NCI-H748 treated with DMSO at 0.1 percent for 48 hours (cell line): ENCODE measurements at regions not wholly inside any gene's neighbourhood (a gene's known extent, or its start where the extent isn't known, plus 50 kb on each side); places are given as distances from the start of the nearest gene placed in this dataset.
A peak's percentile ranks its signal among the peaks of the same experiment; 100 is the strongest.

ENCODE experiments used
- DNase-seq: peaks from one replicate; lab custom pipeline; 2025; lab: John Stamatoyannopoulos, UW

DNA sequence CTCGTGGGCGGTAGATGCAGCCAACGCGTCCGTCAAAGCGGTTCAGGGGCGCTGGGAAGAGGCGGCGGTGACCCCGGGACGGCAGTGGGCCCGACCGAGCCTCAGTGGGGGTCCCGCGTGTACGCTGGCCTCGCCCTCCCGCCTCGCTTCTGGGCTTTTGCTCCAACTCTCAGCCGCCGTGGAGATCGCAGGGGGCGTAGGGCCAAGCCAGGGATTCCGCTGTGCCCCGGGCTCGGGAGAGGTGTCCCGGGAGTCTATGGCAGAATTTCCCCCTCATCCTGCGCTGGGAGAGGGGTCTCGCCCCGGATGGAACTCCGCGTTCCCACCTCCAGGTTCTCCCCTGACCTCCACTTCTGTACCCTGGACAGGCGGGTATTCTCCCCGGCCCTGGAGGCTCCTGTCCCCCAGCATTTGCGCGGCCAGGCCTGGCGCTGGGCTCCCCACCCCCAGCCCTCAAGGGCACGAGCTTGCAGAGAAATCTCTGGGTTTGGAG lies 131.9 kb downstream of the MRPL36 start:
- DNase-seq = no peak

DNA sequence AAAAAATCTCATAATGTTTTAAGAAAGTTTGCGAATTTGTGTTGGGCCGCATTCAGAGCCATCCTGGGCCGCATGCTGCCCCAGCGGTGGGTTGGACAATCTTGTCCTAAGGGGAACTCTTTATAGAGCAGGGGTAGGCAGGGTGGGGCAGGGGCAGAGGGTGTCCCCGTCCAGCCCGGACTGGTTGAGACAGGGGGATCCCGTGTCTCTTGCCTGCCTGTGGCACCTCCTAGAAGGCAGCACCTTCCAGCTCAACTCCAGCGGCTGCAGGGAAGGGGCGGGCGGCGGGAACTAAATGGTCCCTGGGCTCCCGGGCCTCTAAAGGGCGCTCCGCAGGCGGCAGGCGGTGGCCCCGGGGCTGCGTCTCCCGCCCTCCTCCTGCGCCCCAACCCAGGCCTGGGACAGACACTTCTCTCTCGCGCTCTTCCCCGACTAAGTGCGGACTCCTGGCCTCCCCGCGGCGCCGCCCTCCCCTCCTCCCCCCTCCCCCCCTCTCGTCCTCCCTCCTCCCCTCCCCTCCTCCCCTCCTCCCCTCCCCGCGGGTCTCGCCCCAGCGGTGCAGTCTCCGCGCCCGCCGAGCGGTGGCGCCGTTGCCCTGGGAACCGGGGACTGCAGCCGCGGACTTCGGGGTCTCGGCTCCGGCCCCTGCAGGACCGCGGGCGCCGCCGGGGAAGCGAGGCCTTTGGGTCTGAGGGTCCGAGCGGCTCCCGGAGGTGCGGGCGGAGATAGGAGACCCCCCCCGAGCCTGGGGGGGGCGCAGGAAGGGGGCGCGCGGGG lies 132.6 kb downstream of the MRPL36 start:
- peak; percentile 79 for DNase-seq

DNA sequence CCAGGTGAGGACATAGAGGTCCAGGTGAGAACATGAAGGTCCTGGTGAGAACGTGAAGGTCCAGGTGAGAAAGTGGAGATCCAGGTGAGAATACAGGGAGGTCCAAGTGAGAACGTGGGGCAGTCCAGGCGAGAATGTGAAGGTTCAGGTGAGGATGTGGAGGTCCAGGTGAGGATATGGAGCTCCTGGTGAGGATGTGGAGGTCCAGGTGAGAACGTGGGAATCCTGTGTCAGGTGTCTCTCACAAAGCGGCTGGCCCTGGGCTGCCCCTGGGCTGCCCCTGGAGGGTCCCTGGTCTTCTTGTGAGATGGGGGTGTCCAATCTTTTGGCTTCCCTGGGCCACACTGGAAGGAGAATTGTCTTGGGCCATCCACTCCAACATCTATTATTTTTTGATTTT lies 133.4 kb downstream of the MRPL36 start:
- DNase-seq = no peak

DNA sequence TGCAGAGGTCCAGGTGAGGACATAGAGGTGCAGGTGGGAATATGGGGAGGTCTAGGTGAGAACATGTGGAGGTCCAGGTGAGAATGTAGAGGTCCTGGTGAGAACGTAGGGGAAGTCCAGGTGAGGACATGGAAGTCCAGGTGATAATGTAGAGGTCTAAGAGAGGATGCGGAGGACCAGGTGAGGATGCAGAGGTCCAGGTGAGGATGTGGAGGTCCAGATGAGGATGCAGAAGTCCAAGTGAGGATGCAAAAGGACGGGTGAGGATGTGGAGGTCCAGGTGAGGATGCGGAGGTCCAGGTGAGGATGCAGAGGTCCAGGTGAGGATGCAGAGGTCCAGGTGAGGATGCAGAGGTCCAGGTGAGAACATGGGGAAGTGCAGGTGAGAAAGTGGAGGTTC lies 133.8 kb downstream of the MRPL36 start:
- DNase-seq = no peak

DNA sequence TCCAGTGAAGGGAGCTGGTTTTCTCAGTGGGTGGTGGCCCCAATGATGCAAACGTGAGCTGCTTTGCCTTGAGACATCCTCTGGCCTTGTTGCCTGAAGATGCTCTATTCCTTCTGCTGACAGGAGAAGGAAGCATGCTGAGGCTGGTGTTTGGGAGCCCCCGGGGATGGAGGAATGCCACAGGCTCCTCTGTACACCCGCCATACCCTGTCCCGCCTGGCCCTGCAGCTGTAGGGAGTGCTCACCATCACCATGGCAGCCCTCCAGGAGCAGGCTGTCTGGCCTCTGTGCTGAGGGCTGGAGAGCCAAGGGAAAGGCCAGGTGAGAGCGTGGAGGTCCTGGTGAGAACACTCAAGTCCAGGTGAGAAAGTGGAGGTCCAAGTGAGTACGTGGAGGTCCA lies 134.4 kb downstream of the MRPL36 start:
- DNase-seq = no peak

DNA sequence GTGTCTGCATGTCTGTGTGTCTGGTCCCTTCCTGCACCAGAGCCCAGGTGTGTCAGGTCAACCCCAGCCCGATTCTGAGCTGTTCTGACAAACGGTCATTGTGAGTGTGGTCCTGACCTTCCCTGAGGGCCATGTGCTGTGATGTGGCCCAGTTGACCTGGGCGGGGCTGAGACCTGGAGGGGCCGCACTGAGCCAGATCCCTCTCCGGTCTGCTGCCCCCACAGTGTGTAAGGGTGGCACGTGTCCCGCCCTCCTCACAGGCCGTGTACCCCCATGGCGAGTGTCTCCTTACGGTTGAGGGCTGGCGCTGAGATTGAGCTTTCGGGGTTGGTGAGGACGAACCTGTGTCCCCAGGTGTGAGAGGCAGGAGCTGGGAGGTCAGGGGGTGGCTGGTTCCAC lies 136.5 kb downstream of the MRPL36 start:
- no peak for DNase-seq

DNA sequence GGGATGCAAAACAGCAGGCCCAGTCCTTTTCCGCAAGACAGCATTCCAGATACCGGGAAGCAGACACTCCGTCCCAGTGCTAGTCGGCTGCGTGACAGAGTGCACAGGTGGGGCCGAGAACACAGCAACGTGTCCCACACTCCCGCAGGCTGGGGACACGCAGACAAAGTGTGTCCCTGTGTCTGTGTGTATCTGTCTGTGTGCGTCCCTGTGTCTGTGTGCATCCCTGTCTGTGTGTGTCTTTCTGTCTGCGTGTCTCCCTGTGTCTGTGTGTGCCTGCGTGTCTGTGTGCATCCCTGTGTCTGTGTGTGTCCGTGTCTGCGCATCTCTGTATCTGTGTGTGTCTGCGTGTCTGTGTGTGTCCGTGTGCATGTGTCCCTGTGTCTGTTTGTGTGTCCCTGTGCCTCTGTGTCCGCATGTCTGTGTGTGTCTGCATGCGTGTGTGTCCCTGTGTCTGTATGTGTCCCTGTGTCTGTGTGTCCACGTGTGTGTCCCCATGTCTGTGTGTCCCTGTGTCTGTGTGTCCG lies 137.0 kb downstream of the MRPL36 start:
- DNase-seq = no peak

DNA sequence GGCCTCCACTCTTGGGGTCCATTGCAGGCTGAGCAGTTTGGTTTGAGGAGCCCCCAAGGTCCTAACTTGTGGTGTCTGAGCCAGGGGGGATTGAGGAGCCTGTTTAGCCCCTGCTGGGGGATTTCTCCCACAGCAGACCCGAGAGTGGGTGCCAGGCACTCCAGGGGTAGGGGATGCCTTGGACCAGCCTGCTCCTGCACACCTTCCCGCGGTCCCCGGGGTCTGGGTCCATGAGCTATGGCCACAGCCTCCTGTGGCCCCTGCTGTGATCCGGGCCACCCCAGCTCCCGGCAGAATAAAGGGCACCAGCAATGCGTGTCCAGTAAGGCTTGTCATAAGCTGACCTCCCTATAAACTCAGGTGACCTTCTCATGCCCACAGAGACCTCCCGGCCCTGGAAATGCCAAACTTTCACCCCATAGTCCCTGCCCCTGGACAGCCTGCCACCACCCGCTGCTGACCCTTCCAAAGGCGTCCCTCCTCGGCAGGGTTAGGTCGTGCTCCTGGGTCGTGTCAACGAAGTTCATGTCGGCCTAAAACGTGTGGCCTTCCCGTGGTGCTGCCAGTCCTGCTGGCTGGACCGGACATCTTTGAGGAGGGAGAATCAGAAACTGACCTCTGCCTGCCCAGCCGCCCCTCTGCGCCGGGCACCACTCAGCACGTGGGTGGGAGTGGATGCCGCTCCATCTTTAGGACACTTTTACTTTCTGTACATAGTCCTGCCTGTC lies 137.6 kb downstream of the MRPL36 start:
- no peak for DNase-seq

DNA sequence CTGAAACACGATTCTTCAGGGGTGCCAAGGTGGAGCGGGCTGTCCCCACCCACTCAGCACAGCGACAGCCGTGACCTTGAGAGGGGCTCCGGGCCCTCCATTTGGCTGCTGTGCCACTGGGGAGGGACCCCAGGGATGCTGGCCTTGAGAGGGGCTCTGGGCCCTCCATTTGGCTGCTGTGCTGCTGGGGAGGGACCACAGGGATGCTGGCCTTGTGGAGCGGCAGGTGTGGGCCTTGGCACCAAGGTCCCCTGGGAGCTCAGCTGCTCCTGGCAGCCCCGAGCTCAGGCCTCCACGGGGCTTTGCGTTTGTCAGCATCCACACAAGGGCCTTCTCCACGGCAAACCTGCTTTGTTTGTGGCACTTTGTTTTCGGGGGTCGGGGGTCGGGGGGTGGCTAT lies 137.6 kb upstream of the LPCAT1 start:
- no peak for DNase-seq

DNA sequence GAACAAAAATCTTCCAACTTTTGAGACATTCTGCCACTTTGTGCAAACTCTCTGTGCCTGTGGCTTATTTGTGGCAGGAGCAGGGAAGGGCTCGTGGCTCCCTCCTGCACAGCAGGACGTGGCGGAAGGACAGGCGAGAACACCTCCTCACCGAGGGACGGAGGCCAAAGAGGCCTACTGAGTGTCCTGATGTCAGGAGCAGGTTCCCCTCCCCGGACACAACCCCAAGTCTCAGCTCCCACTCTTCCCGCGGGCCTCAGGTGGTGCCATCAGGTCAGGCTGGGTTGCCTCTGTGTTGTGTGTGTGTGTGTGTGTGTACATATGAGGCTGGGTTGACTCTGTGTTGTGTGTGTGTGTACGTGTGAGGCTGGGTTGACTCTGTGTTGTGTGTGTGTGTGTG lies 136.8 kb upstream of the LPCAT1 start:
- DNase-seq = no peak

DNA sequence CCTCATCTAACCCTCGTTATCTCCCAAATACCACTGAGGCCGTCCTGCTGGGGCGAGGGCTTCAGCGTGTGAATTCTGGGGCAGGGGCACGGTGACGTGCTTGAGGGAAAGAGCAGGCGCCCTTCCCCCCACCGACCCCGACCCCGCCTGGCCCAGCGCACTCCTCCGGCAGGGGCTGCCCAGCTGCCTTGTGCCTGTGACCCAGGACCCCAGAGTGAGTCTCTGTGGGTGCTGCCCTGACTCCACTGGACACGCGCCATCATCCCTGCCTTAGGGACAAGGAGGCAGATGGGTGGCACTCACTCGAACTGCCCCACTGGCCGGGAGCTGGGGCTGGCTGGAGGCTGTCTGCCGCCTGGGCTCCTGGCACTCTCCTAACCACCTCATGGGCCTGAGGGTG lies 136.2 kb upstream of the LPCAT1 start:
- no peak for DNase-seq

DNA sequence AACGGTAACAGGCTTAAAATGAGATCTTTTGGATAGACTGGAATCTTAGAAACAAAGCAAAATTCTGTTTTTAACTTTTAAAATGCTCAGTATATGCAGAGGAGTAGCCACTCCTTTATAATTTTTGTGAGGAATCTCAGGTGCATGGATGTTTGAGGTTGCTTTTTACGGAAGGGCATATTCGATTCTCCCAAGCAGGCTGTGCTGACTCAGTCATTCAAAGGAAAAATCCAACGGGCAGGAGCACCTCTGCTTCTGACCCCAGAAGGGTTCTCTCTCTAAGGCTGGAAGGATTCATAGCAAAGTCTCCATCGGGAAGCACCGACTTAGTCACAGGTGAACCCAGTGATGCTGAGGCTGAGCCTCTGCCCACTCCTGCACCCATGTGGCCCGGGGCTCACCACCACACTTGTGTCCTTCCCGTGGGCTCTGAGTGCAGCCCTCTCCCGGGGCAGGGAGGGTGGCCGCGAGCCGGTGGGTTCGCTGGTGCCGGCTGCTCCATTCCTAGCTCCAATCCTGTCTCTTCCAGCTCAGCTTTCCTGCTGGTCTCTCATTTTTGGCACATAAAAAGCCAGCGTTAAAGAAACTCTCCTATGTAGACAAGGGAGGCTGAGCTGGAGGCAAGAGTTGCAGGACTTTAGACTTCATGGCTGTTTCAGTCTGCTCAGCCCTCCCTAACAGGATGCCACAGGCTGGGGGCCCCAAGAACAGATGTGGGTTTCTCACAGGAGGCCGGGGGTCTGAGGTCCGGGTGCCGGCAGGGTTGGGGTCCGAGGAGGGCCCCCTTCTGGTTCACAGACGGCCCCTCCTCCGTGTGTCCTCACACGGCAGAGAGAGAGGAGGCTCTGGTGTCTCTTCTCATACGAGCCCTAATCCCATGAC lies 135.6 kb upstream of the LPCAT1 start:
- no peak for DNase-seq

DNA sequence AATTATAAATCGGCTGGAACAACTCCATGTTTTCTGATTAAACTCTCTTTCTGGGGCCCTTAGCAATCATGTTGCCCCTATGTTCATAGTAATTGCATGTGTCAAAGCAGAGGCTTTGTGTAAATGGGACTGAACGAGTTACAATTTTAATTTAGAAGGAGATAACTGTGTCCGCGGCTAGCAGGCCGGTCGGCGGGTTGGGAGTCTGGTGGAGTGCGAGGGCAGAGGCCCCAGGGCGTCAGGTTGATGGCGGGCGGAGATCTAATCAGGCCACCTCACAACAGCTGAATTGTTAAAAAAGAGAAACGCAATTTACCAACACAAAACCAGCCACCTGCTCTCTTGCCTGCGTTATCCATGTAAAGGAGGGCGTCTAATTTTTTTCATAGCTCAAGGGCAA lies 134.9 kb upstream of the LPCAT1 start:
- peak; percentile 90 for DNase-seq

DNA sequence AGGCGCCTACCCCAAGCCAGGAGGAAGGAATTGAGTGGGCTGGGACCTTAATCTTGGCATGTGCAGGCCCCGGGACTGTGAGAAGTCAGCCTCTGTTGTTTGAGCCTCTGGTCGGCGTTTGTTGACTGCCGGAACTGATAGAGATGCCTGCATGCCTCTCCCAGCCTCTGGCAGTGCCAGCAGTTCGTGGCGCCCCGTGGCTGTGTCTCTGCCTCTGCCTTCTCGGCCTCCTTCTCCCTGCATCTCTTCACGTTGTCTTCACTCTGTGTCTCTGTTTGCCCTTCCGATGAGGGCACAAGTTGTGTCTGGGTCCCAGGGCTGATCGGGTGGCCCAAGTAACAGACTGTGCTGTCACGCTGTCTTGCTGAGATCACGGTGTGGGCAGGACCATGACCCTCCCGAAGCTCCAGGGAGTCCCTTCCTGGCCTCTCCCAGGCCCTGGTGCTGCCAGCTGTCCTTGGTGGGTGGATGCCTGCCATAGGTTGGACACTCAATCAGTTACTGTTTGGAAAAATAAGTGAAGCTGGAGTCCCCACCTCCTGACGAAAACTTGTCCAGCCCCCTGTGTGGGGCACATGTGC lies 133.5 kb upstream of the LPCAT1 start:
- DNase-seq = no peak

DNA sequence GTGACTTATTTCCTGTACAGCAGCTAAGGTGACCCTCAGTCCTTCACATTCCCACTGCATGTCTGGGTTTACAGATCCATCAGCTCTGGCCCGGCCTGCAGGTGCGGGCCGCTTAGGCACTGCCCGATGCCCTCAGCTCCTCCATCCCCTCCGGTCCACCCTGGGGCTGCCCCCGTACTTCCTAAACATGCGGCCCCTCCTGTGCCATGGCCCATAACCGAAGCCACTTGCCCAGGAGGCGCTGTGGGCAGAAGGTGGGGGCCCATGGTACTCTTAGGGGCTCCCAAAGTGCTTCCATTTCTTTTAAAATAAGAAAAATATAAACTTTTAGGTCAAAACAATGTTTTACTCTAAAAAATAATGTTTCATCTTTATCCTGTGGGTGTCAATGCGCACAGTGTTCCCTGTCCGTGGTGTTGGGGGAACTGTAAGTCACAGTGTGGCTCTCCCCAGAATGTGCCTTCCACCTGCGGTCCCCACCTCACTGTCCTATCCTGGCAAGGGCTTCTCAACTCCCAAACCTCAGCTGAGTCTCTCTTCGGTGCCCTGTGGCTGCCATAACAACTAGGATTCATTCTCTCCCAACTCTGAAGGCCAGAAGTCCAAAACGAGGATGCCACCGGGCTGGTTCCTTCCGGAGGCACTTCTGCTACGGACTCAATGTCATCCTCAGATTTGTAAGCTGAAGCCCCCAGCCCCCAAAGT lies 132.7 kb upstream of the LPCAT1 start:
- DNase-seq = no peak

DNA sequence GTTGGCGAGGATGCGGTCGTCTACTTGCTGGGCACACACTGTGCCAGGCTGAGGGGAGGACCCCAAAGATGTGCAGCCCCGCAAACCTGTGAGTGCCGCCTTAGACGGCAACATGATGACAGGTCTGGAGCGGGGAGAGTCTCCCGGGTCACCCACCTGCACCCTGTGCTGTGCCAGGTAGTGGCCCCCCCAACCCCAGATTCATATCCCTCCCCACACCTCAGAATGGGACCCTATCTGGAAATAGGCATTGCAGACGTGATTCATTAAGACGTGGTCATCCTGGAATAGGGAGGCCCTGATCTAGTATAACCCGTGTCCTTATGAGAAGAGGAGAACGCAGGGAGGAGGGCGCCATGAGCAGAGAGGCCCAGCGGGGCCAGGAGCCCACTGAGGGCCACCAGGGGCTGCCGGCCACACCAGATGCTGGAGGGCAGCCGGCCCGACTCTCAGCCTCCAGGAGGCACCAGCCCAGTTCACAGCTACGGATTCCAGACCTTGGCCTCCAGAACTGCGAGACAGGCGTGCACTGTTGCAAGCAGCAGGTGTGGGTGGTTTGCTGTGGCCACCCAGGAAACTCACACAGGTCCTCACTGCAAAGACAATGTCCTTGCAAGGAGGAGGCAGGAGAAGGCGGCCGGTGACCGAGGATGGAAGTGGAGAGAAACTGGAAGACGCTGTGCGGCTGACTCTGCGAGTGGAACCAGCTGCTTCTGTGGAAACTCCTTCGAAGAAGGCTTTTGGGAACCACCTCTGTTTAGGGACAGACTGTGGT lies 131.9 kb upstream of the LPCAT1 start:
- no peak for DNase-seq

DNA sequence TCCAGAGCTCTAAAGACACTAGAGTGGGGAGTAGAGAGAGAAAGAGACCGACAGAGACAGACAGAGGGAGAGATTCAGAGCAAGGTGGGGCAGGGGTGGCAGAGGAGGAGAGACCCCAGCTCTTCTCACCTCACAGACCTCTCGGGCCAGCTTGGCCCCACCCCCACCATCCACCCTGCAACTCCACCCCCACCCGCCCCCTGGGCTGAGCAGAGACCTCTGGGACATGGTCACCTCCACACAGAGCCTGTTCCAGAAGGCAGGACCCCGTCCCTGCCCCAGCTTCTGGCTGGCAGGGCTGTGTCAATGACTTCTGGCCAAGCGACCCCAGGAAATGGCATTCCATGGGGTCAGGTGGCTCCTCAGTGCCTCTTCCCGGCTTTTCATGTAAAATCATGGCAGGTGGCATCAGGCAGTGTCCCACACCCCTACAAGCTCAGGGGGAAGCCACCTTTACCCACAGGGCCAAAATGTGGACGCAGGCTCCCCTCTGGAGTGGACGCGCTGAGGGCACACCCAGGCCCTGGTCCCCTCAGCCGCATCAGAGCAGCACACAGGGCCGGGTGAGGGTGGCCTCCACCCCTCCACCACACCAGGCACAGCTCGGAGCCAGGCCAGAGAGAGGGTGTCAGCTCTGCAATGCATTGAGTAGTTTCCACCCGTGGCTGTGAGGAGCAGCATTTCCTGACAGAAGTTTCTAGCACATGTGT lies 131.2 kb upstream of the LPCAT1 start:
- DNase-seq = no peak

DNA sequence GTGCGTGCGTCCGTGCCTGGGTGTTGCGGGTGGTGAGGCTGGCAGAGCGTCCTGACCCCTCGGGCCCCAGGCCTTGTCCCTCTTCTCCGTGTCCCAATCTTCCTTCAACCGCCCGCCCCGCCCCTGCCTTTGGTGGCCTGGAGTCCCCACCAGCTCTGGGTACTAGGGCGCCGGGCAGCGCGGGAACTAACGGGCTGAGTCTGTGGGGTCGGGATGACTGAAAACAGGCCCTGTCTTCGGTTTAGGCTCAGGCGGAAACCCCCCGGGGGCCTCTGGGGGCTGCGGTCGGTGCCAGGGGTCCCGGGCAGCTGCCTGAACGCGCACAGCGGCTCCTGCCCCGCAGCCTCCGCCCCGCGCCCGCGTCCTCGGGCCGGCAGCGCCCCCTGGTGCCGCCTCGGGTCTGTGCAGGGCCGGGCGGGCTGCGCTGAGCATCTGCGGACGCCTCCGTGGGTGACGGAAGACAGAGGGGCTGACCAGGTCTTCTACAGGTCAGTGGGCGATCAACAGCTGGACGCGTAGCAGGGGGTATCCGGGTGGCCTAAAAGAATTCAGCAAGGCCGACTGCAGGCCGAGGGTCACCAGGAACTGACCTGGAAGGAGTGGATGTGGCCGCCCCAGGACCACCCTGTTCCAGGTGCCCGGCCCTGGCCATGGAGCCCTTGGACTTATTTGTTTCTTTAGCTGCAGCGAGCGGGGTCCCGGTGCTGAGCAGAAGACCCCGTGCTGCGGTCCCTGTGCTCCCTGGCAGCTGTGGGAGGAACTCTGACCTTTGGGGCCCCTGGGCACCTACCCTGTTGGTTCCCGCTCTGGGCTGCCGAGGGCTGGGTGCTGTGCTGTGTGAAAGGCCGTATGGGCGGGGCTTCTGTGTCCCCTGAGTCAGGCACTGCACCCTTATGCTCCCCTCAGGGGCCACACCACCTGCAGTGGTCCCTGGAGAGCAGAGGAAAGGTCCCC lies 130.2 kb upstream of the LPCAT1 start:
- DNase-seq = peak; percentile 35
